ENCODE measurements at regions not wholly inside any gene's neighbourhood (a gene's known extent, or its start where the extent isn't known, plus 50 kb on each side); places are given as distances from the start of the nearest gene placed in this dataset.

GRCh38 chr4:52288212-52288855, 237.2 kb downstream of the SPATA18 start:
- no peak for DNase-seq (ENCODE audit: low spot score)

DNA sequence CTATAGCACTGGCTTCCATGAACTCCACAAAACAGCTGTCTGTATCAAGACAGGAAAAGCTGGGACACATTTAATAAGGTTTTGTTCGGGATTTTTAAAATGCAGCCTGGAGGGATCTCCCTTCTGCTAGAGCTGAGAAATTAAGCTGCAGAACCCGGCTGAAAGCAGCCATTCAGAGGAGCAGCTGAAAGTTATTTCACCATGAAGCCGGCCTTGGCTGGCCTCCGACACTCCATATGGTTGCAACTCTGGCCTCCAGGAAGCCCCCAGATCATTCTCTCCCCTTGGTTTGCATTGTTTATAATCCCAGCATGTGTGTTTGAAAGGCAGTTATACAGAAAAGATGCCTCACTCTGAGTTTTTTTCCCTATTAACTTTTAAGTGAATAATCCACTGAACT, 239.4 kb downstream of the SPATA18 start:
- DNase-seq (ENCODE audit: low spot score), result no peak

GRCh38 chr4:52292245-52292644, 241.1 kb downstream of the SPATA18 start:
- DNase-seq (ENCODE audit: low spot score), result no peak

- no peak for DNase-seq (ENCODE audit: low spot score)
These were observed 245.2 kb downstream of the SPATA18 start for GRCh38 chr4:52296341-52296740.

GRCh38 chr4:52298444-52298843, 247.3 kb downstream of the SPATA18 start:
- no peak for DNase-seq (ENCODE audit: low spot score)

DNA sequence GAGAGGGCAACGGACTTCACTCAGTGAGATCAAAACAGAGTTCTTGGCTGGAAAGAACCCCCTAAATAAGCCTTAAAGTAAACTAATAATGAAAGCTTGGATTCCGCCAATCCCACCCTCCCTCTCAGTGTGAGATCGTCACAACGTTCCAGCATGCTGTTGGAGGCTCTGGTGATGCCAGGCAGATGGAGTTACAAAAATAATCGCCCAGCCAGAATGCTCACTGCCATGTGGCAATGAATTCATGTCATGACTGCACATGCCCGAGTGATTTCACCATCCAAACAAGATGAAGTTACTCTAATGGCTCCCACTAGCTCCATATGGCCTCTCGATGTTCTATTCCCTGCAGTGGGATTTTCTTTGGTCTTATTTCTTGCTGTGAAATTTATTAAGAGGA, 248.0 kb downstream of the SPATA18 start:
- DNase-seq (ENCODE audit: low spot score), result no peak

GRCh38 chr4:52311464-52312125, 260.5 kb downstream of the SPATA18 start:
- no peak for DNase-seq (ENCODE audit: low spot score)

DNA sequence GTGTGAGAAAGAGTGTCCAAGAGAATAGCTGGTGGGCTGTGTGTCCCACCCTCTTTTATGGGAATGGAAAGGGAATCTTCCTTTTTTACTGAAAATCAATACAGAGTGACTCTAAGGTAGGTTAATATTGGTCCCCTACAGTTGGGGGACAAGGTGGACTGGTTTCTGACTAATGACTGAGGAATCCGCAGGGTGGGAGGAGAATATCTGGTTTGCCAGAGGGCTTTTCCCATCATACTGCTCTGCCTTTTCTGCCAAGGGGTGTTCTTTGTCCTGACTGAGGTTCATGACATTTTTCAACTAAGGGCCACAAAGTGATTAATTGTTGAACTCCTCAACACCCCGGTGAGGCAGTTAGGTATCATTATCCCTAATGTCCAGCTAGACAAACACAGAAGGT, 261.6 kb downstream of the SPATA18 start:
- DNase-seq (ENCODE audit: low spot score), result no peak

- no peak for DNase-seq (ENCODE audit: low spot score)
These were observed 266.3 kb downstream of the SPATA18 start for GRCh38 chr4:52317361-52317879.

DNA sequence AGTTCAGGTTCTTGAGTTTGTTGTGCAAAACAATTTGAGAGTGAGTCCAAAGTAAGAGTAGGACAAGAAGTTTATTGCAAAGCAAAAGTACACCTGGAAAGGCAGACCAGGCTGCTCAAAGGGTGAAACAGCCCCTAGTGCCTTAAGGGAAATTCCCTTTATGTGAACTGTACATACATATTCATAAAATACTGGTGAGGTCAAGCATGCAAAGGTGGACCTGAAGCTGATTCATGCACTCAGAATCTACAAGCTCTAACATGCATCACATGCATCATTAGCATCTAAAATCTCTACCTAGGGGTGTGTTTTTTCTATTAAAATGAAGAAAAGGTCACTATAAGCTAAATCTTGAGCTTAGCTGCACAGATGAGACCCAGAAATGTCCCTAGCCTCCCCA, 266.9 kb downstream of the SPATA18 start:
- no peak for DNase-seq (ENCODE audit: low spot score)

DNA sequence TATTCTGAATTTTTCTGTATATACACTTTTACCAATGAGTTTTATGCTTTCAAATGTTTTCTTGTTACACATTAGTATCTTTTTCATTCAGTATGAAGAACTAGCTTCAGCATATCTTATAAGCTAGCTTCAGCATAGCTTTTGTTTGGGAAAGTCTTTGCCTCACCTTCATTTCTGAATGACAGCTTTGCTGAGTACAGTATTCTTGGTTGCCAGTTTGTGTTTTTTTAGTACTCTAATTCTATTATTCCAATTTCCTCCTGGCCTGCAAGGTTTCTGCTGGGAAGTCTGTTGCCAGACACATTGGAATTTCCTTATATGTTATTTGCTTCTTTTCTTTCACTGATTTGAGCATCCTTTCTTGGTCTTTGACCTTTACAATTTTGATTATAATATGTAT, 278.8 kb downstream of the SPATA18 start:
- DNase-seq (ENCODE audit: low spot score), result no peak

DNA sequence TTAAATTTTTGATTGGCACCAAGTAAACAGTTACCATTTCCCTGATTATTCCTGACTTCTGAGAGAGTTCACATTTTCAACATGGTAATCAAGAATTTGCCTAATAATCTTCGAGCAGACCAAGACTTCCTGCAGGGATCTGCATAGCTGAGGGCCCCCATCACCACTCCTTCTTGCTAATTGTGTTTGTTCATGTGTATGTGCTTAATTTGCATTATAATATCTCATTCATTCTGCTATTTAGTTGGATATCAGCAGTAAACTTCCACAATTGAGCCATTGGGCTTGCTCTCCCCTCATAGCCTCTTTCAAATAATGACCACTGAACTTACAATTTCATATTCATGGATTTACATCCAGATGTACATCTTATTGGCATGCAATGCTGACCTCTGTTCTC, 292.5 kb downstream of the SPATA18 start:
- no peak for DNase-seq (ENCODE audit: low spot score)

DNA sequence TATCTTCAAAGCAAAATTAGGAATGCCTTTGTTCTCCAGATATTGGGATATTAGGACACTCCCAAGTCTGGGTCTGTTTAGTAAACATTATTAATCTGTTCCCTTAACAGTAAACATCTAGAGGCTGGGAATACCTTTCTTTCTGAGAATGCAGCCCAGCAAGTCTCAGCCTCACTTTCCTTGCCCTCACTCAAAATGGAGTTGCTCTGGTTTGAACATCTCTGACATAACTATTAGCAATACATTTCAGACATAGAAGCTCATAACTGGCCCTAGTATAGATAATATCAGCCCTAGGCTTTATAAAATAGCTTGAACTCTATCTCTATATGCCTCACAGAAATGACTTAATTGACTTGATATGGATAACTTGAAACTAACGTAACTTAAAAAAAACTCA, 299.8 kb downstream of the SPATA18 start:
- DNase-seq (ENCODE audit: low spot score), result no peak

DNA sequence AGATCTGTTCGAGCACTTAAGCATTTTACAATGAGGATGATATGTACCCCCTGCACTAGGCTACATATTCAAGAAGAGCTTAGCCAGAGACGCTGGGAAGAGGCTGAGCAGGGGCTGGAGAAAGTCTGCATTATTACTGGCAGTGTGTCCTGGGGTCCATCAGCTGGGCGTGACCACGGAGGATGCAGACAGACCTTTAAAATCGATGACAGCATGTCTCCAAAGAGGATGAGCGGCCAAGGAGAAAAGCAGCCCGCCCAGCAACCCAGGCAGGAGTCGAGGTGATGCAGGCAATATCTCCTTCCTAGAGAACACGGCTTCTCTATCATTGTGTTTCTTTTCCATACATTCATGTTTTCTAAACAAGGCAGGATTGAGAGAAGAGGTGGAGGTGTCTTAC, 300.7 kb downstream of the USP46 start:
- no peak for DNase-seq (ENCODE audit: low spot score)

GRCh38 chr4:52358883-52359321, 300.2 kb downstream of the USP46 start:
- DNase-seq (ENCODE audit: low spot score), result no peak

DNA sequence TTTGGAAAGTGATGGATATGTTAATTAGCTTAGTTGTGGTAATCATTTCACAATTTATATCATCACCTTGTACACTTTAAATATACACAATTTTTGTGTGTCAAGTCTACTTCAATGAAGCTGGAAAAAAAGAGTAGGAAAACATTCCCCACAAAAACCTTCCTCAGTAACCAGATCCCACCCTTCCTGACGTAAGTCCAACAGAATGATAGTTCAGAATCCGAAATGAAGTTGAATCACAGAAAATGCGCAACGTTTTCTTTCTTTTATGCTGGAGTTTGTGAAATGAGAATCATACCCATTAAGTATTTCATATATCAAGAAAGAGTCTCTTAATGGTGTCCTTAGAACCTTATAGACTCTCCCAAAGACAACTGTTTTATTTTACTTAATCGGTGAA, 292.9 kb downstream of the USP46 start:
- DNase-seq (ENCODE audit: low spot score), result no peak

DNA sequence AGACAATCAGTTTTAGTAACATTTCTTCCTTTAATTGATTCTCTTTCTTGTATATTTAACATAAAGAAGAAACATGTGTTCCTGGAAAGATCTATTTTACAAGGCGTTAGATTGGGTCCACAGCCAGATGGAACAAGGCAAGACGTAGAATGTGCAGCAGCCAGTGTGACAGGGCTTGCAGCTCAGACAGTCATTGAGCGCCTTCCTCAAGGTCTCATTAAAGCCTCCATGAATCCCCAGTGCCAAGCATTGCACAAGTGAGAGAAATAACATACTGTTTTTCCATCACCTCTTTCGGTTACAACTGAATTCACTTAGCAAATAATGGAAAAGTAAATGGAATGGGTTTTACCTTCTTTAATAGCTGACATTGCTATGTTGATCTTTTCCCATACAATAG, 292.5 kb downstream of the USP46 start:
- no peak for DNase-seq (ENCODE audit: low spot score)

- DNase-seq (ENCODE audit: low spot score), result no peak
These were observed 291.7 kb downstream of the USP46 start for GRCh38 chr4:52367282-52367830.

GRCh38 chr4:52368895-52369294, 290.2 kb downstream of the USP46 start:
- no peak for DNase-seq (ENCODE audit: low spot score)

DNA sequence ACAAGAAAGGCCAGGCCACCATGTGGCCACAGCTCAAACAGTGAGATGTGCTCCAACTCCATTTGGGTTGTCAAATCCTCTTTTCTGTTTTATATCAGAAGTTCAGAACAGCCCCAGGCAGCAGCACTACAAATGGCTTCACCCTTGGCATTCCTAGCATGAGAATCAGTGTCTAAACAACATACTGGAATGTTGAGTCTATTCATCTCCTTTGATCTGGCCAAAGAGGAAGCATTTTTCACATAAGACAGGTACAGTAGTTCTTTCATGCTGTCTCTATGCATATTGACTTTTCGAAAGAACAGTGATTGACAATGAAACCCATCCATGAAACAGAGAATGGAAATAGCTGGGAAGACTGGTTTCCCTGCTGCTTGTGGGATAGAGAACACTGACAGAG, 289.5 kb downstream of the USP46 start:
- no peak for DNase-seq (ENCODE audit: low spot score)

GRCh38 chr4:52370576-52370975, 288.5 kb downstream of the USP46 start:
- no peak for DNase-seq (ENCODE audit: low spot score)

- no peak for DNase-seq (ENCODE audit: low spot score)
These were observed 287.3 kb downstream of the USP46 start for GRCh38 chr4:52371841-52372240.

DNA sequence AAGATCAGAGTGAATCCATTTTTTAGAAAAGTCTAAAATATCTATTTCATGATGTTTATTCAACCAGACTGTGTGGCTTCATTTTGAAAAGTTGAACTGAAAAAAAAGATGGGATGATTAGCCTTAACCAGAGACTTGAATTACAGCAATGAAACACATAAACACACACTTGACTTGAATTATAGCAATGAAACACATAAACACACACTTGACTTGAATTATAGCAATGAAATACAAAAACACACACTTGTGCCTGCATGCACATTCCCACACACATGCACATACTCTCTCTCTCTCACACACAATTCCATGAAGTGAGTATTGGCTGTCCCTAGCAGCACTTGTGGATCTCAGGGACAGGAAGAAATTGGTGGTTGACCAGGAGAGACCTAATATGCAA, 286.8 kb downstream of the USP46 start:
- DNase-seq (ENCODE audit: low spot score), result no peak

DNA sequence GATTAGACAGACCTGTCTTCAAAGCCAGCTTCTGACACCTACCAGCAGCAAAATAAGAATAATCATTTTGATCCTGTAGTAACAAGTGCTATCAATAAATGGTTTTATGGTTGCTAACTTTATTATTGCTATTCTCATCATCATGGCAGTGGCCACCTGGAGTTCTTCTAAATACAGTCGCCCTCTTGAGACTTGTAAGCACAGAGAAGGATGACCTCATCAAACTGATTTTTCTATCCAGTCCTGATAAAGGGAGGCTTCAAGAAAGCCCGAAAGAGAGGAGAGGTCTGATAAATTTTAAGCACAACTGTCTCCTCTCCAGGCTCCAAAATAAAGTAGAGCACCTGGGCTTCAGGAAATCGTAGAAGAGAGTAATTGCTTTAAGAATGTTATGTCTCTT, 286.4 kb downstream of the USP46 start:
- no peak for DNase-seq (ENCODE audit: low spot score)
